ENCODE measurements at regions not wholly inside any gene's neighbourhood (a gene's known extent, or its start where the extent isn't known, plus 50 kb on each side); places are given as distances from the start of the nearest gene placed in this dataset.

DNA sequence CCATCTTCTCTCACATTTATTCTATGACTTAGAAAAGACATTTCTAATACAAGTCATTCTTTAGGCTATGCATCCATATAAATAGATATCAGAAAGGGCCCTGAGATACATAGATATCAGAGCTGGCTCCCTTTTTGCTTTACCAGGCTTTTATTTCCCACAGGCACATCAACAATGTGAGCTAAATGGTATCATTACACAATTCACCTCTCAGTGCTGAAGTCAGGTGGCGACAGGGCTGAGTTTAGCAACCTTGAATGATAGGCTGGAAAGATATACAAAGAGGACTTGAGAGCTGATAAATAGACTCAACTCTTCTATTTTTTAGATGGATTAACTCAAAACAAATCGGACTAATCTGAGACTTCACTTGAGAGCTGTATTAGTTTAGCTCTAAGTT, 189.2 kb upstream of the COL1A2 start:
- no peak for FAIRE-seq
- TF ChIP-seq POLR2A (IDR thresholded peaks at IDR 0.05; ENCODE audit: low read depth, low read length) = no peak
- no peak for DNase-seq (ENCODE audit: insufficient read length, low spot score)

DNA sequence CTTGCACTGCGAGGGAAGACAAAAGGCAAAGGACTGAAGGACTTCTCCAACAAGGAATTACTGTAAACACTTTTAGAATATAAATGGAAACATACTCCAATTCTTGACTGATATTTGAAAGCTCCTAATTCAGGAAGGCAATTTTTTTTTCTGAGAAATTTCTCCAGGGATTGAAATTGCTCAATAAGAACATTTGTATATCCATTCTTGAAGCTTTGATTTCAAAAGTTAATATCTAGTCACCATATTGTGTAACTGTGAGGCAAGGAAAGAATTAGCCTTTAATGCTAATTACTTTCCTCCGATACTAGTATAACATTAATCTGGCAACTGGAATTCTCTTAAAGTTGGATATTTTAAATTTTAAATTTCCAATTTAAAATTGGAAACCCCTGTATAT, 188.4 kb upstream of the COL1A2 start:
- DNase-seq (ENCODE audit: insufficient read length, low spot score) (no peak), FAIRE-seq (no peak)

DNA sequence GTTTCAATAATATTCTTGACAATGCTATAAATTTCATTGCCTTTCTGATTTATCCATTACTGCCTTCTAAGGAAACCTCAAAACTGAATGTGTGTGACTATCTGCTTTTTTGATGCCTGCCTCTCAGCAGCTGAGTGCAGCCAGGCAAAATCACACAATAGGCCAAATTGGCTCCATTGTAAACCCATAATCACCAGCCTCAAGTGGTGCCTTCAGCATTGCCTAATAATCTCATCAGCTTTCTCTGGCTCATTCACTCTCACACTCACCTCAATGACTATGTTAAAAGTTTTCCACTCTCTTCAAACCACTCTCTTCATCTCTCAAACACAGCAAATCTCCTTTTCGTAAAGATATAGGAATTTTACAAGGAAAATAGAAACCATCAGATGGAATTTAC, 182.5 kb upstream of the COL1A2 start:
- DNase-seq (ENCODE audit: insufficient read length, low spot score) (no peak), FAIRE-seq (no peak)
- TF ChIP-seq POLR2A (IDR thresholded peaks at IDR 0.05; ENCODE audit: low read depth, low read length) = no peak

More for the DNA sequence above, 188.4 kb upstream of the COL1A2 start:
- no peak for TF ChIP-seq POLR2A (IDR thresholded peaks at IDR 0.05; ENCODE audit: low read depth, low read length)

DNA sequence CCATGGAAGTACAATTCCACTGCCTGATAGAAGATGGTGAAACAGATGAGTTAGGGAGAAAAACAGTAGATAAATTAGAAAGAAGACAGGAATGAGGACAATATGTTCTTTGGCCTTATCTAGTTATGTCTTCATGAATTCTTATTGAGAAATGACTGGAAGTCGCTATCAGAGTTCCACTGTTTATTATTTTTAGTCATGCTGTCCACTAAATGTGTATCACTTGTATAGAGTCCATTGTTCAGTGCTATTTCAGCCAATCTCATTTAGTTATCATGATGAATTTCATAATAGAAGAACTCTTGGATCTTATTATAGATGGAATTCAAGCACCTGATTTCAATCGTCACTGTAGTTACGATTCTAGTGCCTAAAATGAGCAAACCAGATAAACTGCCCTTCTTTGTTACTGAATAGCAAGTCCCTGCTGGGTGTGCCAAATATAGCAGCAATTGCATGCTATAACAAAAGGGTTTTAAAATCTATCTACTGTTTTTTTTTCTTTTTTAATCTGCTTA, 177.7 kb upstream of the COL1A2 start:
- no peak for TF ChIP-seq POLR2A (IDR thresholded peaks at IDR 0.05; ENCODE audit: low read depth, low read length)
- no peak for DNase-seq (ENCODE audit: insufficient read length, low spot score)
- no peak for FAIRE-seq

DNA sequence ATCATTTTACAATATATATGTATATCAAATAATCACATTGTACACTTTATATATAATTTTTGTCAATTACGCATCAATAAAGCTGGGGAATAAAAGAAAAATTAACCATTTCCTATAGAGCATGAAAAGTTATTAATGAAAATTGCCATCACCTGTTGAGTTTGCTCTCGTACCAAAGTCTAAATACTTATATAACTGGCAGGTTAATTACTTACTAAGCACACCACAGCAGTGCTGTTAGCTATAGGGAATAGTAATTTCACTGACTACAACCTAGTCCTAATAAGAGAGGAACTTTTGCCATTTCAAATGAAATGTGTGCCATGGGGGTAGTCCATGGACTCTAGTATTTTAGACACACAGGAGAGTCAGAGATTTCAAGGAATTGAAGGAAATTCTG, 176.9 kb upstream of the COL1A2 start:
- no peak for DNase-seq (ENCODE audit: insufficient read length, low spot score)
- no peak for TF ChIP-seq POLR2A (IDR thresholded peaks at IDR 0.05; ENCODE audit: low read depth, low read length)
- FAIRE-seq = no peak

DNA sequence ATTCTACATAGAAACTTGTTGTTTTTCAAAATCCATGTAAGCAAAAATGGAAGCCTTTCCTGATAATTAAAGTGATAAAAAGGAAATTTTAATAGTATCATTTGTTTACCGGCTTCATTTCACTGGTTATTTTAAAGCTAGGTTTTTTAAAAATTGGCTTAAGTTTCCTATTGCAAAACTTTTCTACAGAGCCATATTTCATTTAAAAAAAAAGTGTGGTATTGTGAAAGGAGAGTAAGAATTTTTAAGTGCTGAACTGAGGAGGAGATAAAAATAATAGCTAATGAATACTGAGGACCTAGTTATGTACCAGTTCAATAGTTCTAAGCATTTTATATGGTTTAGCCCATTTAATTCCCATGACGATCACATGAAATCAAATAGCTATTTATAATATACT, 172.2 kb upstream of the COL1A2 start:
- TF ChIP-seq POLR2A (IDR thresholded peaks at IDR 0.05; ENCODE audit: low read depth, low read length) = no peak
- FAIRE-seq (no peak), DNase-seq (ENCODE audit: insufficient read length, low spot score) (no peak)

DNA sequence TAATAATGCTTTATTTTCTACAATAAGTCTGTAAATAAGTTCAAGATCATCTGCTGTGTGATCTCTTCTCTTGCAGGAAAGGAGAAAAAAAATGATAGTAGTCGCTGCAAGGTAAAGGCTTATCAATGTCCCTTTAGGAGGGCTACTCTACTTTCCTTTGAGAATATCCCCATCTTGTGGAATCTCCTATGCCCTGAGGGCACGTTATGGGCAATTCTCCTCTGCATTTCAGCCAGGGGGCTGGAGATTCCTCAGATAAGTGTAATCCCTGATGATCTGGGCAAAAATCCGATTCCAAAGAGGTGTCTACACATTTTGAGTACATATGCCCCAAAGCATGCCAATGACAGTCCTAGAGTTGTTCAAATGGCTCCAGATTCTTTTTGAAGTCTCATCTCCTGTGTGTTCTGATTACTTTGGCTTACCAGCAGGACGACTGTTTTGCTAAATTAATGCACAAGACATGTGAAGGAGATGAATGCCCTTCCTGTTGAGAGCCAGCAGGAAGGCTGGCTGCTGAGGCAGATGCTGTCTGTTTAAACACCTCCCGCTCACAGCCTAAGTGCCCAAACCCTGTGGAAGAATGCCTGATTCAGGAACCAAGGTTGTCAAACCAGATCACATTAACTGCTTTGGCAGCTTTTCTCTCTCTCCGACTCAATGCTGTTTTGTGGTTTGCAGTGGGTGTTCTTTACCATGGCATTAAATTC, 171.2 kb upstream of the COL1A2 start:
- TF ChIP-seq POLR2A (IDR thresholded peaks at IDR 0.05; ENCODE audit: low read depth, low read length) = no peak
- DNase-seq (ENCODE audit: insufficient read length, low spot score) = peak; percentile 9
- peak; percentile 93 for FAIRE-seq

DNA sequence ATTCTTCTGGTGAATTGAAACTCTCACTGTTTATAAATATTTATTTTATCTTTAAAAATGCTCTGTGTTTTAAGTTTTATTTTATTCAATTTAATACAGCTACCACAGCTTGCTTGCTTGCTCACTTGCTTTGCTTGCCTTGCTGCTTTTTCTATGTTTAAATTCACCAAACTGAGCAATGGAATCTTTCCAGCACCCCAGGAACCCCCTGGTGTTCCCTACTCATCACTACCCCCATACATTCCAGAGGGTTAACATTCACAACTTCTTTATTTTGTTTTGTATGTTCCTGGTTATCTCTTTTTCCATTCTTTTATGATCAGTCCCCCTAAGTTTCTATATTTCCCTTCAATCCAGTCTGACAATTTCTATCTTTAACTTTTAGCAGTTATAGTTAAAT, 166.5 kb upstream of the COL1A2 start:
- FAIRE-seq (no peak), DNase-seq (ENCODE audit: insufficient read length, low spot score) (no peak)
- TF ChIP-seq POLR2A (IDR thresholded peaks at IDR 0.05; ENCODE audit: low read depth, low read length) = no peak

DNA sequence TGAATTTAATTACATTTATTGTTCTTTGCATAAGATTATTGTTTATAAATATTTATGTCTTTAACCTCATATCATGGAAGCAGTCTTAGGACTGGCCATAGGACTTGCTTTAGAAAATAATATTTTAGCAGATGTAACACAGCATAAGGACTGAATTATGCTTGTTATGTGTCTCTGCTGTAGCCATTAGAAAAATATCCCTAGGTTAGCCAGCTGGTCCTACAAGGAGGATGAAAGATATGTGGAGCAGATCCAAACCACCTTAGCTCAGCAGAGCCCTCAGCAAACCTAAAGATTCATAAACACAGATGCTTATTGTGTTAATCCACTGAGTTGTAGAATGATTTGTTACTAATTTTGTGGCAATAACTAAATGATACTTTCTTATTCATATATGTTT, 166.0 kb upstream of the COL1A2 start:
- DNase-seq (ENCODE audit: insufficient read length, low spot score) (no peak), FAIRE-seq (no peak)
- no peak for TF ChIP-seq POLR2A (IDR thresholded peaks at IDR 0.05; ENCODE audit: low read depth, low read length)

DNA sequence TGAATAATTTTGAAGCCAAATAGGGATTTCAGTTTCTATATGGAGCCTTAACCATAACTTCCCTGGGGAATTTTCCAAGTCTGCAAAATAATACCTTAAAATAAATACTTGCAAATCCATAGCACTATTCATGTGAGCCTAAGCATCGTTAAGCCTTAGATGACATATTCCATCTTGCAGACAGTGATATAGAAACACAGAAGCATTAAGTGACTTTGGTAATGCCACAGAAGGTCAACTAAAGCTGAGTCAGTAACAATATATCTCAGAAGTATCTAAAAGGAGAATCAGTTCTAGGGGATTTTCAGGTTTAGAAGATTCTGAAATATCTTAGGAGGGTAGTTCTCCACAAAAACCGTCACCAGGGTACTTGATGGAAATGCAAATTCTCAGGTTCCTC, 163.4 kb upstream of the COL1A2 start:
- no peak for TF ChIP-seq POLR2A (IDR thresholded peaks at IDR 0.05; ENCODE audit: low read depth, low read length)
- no peak for DNase-seq (ENCODE audit: insufficient read length, low spot score)
- FAIRE-seq = no peak

DNA sequence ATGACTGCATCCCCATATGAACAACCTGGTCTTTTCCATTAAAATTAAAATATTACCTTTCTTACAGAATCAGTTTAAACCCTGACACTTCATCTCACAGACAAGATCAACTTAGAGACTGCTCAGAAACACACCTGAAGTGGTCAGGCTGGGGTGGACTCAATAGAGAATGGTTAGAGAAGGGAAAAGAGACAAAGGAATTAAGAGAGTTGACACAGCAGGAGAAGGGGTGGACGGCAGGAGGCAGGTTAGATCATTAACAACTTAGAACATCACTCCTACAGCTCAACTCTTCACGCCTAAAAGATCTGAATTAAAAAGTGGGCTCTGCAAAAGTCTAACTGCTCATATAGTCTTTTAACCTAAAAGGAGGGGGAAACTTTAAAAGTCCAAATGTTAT, 157.7 kb upstream of the COL1A2 start:
- no peak for FAIRE-seq
- TF ChIP-seq POLR2A (IDR thresholded peaks at IDR 0.05; ENCODE audit: low read depth, low read length) = no peak
- no peak for DNase-seq (ENCODE audit: insufficient read length, low spot score)

DNA sequence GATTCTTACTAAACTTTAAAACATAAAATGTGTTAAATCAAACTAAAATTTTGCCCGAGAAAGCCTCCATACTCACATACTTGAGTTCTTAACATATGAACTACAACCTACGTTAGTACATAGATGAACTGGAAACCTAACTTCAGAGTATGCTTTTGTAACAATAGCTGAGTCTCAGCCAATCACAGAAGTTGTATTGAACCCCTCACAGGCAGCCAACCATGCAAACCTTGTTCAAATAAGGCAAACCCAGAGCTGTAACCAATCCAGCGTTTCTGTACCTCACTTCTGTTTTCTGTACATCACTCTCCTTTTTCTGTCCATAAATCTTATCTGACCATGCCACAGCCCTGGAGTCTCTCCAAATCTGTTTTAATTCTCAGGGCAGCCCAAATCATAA, 157.3 kb upstream of the COL1A2 start:
- FAIRE-seq (no peak), DNase-seq (ENCODE audit: insufficient read length, low spot score) (no peak)
- TF ChIP-seq POLR2A (IDR thresholded peaks at IDR 0.05; ENCODE audit: low read depth, low read length) = no peak

DNA sequence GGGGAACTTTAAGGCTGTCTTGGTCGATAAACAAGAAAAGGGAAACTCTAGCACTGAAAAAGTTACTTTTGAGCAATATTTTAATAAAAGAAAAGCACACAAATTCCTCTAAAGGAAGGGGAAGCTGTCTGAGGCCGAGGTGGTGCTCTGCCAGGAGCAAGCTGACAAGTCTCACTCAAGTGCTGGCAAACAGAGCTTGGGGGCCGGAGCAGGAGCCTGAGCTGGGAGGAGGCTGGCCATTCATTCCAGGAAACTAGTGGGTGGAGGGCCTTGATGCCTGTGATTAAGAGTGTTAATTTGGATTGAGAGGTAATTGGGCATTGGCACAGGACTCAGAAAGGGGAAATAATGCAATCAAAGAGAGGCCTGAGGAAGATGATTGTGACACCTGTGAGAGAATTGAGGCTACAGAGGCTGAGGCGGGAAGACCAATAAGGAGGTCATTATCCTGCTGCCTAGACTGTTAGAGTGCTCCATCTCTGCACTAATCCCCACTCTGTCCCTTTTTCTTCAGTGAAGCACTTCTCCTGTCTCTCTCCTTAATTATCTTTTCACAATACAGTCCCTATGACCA, 154.9 kb upstream of the COL1A2 start:
- FAIRE-seq = no peak
- TF ChIP-seq POLR2A (IDR thresholded peaks at IDR 0.05; ENCODE audit: low read depth, low read length) = no peak
- no peak for DNase-seq (ENCODE audit: insufficient read length, low spot score)

DNA sequence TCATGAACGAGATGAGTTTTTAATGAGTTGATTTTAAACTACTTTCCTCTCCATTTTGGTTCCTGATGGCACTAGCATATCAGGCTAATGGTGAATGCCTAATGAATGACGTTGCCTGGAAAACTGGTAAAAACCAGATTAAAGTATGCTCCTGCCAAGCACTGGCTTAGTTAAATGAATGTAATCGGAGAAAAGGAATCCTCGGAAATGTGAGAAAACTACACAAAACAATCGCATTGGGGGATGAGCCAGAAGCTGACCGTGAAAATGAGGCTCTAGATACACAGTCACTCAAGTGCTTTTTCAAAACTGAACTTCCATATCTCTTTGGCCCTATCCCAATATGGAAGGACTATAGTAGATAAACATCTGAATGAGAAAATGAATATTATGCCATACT, 153.8 kb upstream of the COL1A2 start:
- DNase-seq (ENCODE audit: insufficient read length, low spot score) (no peak), FAIRE-seq (no peak)
- no peak for TF ChIP-seq POLR2A (IDR thresholded peaks at IDR 0.05; ENCODE audit: low read depth, low read length)

DNA sequence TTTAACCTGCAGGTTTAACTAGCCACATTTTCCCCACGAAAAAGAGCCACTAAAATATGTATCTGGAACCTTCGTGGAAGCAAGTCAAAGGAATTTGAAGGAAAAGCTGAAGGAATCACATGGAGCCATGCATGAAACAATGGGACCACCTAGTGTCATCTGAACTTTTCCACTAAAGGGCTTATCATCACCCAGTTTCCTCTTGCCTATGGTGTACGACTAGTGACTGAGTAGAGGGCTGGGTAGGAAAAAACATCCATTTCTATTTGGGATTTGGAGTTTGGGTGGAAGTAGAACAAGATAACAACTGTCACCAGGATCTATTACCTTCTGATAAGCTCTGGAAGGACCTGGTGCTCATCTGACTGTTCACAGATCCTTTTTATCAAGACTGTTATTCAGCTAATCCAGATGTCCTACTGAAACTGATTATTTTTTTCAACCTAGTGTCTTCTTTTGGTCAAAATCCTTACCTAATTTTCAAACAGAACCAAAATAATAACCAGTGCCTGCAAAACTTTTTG, 153.2 kb upstream of the COL1A2 start:
- TF ChIP-seq POLR2A (IDR thresholded peaks at IDR 0.05; ENCODE audit: low read depth, low read length) = no peak
- DNase-seq (ENCODE audit: insufficient read length, low spot score) = no peak
- no peak for FAIRE-seq
